AML-193 (cell line): ENCODE measurements at regions not wholly inside any gene's neighbourhood (a gene's known extent, or its start where the extent isn't known, plus 50 kb on each side); places are given as distances from the start of the nearest gene placed in this dataset.
A peak's percentile ranks its signal among the peaks of the same experiment; 100 is the strongest.
"Not testable (repeated sequence)": the region's sequence is repeated elsewhere in the genome, so short reads cannot be mapped to it uniquely, and the experiment has no call there.

Source experiments
- DNase-seq, 2 experiments: peaks; one replicate each; lab custom pipeline; 2025; lab: John Stamatoyannopoulos, UW

DNA sequence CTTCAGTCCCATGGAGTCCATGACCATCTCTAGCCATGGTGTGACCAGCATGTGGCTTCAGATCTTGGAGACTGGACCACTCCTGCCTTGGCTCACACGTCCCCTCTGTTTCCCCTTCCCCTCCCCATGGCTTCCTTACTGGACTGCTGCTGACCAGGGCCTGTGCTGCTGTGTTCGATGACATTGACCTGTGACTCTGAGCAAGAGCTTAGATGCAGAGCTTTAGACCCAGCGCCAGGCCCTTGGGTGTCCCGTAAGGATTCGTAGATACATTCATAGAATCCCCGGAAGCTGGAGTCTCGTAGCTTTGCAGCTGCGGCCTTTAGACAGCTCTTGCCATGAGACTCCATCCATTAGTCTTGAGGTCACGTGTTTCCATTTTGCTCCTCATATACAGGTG, 96.3 kb downstream of the NPIPB11 start:
- DNase-seq: not testable (repeated sequence)

DNA sequence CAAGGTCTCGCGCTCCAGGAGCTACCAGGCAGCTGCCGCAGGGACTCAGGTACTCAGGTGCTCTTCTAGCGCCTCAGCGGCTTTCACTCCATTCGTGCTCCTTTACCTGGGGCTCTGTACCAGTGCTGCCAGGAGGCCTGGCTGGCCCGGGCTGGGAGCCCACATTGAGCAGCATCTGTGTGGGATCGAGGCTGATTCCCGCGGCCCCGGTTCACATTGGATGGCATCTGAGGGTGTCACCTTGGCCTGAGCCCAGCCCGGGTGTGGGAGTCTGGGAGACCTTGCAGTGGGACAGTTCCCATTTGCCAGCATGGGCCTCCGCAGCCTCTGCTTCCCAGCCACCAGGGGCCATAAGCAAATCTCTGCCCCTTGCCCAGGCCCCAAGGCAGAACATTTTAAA, 96.9 kb downstream of the NPIPB11 start:
- DNase-seq: not testable (repeated sequence)

DNA sequence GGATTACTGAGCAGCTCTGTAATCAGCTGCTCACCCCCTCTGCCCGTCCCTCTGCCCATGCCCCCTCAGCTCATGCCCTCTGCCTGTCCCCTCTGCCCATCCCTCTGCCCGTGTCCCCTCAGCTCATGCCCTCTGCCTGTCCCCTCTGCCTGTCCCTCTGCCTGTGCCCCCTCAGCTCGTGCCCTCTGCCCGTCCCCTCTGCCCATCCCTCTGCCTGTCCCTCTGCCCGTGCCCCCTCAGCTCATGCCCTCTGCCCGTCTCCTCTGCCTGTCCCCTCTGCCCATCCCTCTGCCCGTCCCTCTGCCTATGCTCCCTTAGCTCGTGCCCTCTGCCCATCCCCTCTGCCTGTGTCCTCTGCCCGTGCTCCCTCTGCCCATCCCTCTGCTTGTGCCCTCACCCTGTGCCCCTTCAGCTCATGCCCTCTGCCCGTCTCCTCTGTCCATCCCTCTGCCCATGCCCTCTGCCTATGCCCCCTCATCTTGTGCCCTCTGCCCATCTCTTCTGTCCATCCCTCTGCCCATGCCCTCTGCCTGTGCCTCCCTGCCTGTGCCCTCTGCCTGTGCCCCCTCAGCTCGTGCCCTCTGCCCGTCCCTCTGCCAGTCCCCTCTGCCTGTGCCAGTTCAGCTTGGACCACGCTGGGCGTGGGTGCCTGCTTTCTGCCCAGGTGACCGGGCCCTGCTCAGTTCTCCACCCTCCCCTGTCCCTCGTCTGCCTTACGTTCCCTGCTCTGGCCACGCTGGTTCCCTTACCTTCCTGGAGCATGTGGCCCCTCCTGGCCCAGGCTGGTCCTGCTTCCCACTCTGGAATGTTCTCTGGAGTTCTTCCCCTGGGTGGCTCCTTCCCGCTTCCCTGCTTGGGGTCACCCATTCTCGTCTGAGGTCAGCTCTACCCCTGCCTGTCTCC, 97.6 kb downstream of the NPIPB11 start:
- DNase-seq: no peak

DNA sequence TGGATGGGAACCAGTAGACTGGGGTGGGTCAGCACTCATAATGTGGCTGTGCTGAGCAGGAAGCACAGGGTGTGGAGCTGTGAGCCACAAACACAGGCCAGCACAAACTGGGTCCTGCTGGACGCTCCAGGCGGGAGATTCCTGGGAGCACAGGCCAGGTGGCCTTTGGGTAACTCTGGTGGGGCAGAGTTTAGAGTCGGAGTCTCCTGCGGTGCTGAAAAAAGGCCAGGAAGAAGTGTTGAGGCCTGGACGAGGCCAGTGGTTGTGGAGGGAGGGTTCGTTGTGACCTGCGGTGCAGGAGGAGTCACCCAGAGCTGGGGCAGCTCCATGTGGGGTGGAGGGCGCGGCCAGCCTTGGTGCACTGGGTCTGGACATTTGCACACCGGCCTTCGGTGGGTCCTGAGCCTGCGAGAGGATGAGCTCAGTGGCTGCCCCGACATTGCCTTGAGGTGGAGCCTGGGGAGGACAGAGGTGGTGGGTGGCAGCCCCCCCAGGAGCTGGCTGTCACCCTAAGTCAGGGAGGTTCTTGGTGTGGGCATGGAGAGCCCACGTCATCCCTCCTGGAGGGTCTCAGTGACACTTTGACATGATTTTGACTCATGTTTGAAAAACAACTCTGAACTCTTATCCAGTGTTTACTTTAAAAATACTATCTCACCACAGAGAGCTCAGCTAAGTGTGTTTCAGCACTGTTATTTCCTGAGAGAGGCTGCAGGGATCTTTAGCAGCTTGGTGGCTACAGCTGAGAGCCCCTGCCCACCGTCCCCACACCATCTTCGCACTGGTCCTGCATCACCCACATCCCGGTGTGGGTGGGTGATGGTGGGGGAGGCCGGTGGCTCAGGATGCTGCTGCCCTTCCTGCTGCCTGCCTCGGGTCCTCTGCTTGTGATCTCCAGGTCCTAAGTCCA, 98.7 kb downstream of the NPIPB11 start:
- no peak for DNase-seq

DNA sequence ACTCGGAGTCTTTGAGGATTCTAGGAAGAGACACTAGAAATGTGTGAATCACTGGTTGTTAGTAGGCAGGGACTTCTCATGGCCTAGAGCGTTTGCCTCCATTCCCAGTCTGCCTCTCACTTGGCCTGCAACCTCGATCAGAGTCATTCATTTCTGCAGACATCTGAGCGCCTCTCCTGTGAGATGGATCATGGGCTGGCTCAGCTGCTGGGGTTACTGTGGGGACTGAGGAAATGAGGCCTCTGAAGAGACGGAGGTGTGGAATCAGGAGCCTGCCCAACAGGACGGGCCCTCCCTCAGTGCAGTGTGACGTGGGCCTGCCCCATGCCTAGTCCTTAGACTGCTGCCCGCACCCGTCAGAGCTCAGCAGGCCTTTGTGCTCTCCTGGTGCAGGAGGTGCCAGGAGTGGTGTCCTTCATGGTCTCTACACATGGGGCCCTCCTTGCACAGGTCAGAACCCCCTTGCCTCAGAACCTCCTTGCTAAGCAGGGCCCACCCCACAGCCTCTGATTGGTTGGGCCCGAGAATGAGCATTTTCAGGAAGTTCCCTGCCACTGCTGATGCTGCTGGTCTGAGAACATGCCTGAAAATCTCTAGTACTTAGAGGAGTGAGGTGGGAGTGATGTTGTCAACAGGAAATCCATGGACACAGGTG, 99.4 kb downstream of the NPIPB11 start:
- DNase-seq: no peak

DNA sequence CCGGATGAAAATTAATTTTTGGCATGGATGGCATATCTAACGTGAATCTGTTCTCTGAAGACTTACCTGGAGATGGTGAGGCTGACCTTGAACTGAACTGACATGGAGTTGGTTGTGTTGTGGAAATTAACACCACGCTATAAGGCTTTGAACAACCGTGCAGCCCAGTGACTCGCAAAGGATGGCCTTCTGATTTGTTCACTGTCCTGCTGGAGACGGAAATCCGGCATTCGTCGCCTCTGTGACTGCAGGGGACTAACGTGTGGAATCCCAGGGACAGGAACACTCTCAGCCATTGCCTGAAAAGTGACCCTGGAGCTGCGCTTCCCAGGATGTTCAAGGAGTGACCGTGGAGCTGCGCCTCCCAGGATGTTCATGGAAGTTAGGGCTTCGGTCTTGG, 100.3 kb downstream of the NPIPB11 start:
- no peak for DNase-seq

DNA sequence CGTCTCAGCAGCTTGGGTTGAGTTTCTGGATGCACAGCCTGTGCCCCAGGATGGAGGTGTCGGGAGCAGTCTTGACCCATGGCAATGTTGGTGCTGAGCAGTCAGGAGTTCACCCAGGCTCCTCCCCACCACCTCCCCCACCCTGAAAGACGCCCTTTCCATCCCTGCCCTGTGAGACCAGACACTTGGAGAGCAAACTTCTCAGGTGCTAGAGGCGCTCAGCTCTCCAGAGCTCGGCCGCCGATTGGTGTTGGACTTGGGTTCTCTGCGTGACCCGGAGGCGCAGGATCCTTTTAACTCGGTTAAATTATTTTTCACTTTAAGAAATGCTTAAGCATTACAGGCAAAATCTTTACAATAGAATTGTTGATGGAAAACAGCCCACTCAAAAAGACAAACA, 101.5 kb downstream of the NPIPB11 start:
- DNase-seq: not testable (repeated sequence)

DNA sequence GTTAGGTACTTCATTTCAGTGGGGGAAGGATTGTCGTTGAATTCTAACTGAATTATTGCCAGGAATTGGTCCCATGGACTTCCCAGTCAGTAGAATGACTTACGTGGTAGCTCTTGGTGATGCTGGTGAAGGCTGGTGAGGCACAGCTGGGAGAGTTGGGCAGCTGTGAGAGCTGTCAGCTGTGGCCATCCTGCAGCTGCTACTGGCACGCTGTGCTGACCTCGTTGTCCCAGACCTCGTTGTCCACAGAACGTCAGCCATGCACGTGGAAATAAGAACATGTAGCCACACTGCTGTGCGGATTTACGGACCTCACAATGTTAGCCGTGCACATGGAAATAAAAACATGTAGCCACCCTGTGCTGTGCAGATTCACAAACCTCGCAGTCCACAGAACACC, 102.3 kb downstream of the NPIPB11 start:
- no peak for DNase-seq

DNA sequence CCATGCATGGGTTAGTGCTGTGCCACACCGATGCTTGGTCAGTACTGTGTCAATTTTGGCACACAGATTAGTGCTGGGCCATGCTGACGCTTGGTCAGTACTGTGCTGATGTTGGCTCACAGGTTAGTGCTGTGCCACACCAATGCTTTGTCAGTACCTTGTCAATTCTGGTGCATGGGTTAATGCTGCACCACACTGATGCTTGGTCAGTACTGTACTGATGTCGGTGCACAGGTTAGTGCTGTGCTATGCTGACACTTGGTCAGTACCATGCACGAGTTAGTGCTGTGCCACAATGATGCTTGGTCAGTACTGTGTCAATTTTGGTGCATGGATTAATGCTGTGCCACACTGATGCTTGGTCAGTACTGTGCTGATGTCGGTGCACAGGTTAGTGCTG, 103.0 kb downstream of the NPIPB11 start:
- no peak for DNase-seq

DNA sequence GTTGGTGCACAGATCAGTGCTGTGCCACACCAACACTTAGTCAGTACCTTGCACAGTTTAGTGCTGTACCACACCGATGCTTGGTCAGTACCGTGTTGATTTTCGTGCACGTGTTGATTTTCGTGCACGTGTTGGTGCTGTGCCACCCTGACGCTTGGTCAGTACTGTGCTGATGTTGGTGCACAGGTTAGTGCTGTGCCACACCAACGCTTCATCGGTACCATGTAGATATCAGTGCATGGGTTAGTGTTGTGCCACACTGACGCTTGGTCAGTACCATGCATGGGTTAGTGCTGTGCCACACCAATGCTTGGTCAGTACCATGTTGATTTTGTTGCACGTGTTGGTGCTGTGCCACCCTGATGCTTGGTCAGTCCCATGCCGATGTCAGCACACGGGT, 103.5 kb downstream of the NPIPB11 start:
- DNase-seq: no peak

DNA sequence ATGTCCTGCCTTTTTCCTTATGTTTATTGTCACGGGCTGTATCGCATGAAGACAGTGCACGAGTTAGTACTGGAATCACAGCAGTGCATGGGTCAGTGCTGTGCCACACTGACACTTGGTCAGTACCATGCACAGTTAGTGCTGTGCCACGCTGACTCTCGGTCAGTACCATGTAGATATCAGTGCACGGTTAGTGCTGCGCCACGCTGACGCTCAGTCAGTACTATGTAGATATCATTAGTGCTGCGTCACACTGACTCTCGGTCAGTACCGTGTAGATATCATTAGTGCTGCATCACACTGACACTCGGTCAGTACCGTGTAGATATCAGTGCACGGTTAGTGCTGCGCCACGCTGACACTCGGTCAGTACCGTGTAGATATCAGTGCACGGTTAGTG, 104.1 kb downstream of the NPIPB11 start:
- DNase-seq: not testable (repeated sequence)

DNA sequence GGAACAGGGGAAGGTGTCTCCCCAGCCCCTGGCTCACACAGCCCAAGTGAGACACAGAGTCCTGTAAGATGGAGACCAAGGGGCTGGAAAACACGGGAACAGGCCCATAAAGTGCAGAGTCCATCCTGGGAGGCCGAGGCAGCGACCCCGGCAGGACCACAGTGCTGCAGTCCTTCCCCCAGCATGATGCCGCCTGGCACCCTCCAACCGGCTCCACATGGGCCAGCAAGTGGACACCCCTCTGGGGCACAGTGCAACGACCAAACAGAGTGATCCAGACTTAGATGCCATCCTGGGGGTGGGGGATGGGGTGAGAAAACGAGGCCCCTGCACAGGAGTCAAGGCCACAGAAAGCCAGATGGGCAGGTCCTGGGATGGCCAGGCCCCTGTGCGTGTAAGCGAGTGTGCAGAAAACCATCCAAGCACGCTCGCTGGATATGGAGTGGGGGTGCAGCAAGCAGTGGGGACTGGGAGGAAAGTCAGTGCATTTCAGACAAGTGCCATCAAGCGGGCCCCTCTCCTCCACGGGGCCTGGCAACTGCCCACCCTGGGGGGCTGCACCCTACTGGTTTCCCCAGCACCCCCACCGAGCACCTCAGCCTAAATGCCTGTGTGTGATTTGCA, 104.7 kb downstream of the NPIPB11 start:
- DNase-seq: not testable (repeated sequence)

DNA sequence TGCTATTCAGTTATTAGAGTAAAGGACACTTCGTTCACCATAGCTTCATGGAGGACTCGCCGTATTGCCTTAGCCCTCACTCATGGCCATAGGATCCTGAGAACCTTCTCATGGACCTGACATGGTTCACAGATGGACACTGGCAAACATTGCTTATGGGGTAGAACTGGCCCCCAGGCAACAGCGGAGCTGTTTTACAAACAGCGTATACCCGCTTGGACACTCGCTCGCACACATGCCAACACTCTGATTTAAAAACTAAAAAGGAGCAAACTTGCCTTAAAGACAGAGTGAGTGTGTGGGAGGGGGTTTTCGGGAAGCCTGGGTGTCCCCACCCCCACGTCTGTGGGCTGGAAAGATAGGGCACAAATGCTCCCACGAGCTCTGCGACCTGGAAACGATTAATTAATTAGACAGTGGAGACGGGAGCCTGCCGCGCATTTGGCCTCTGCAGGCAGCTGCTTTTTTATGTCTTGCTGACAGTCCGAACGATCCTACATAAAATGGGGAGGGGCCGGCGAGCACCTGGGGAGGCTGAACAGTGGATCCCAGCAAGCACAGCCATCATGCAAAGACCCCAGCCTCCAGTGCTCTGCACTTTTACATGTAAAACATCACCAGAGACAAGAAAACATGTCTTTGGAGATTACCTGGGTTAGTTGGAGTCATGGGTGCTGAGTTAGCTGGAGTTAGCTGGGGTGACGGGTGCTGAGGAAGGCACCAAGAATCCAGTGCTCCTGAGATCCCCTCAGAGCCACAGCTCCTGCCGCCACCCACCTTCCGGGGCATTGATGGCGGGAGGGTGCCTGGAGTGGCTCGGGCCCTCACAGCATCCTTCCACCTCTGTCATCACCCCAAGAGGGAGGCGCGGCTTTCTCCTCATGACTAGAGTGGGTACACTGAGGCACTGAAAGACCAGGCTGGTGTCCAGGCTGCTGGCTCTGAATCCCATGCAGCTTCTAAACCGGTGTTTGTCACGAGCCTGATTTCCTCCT, 105.7 kb downstream of the NPIPB11 start:
- not testable (repeated sequence) for DNase-seq

DNA sequence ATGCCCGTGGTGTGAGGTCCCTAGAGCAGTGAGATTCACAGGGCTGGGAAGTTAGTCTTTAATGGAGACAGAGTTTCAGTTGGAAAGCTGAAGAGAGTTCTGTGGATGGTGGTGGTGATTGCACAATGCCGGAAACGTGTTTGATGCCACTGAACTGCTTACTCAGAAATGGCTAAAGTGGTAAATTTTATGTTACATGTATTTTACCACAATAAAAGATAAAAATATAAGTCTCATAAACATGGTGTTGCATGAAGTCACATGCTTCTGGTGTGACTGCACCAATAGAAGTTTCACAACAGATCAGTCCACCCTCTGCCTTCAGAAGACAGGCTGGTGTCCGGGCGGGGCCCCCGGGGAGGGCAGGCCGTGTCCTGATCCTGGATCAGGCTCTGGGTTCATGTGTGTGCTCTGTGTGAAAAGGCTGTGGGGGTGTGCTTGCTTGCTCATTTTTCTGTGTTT, 106.5 kb downstream of the NPIPB11 start:
- DNase-seq: peak; percentile 59 to 70

DNA sequence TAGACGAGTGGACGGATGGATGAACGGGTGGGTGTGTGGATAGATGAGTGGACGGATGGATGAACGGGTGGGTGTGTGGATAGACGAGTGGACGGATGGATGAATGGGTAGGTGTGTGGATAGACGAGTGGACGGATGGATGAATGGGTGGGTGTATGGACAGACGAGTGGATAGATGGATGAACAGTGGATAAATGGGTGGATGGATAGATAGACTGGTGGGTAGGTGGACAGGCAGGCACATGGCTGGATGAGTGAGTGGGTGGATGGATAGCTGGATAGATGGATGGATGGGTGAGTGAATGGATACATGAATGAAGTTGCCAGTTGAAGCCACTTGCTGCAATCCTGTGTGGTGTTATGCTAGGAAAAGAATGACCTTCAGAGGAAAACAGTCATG, 107.5 kb downstream of the NPIPB11 start:
- DNase-seq: not testable (repeated sequence)

DNA sequence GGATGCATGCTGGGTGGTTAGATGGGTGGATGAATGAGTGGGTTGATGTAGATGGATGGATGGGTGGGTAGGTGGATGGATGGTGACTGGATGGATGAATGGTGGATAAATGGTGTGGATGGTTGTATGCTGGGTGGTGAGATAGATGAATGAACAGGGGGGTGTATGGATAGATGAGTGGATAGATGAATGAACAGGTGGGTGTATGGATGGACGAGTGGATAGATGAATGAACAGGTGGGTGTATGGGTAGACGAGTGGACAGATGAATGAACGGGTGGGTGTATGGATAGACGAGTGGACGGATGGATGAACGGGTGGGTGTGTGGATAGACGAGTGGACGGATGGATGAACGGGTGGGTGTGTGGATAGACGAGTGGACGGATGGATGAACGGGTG, 108.2 kb downstream of the NPIPB11 start:
- DNase-seq: not testable (repeated sequence)

DNA sequence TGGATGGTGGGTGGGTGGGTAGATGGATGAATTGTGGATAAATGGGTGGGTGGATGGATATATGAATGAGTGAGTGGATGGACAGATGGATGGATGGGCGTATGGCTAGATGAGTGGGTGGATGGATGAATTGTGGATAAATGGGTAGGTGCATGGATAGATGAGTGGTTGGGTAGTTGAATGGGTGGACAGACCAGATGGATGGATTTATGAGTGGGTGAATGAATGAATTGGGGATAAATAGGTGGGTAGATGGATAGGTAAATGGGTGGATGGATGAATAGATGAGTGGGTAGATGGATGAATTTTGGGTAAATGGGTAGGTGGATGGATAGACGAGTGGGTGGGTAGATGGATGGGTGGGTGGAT, 108.7 kb downstream of the NPIPB11 start:
- not testable (repeated sequence) for DNase-seq

DNA sequence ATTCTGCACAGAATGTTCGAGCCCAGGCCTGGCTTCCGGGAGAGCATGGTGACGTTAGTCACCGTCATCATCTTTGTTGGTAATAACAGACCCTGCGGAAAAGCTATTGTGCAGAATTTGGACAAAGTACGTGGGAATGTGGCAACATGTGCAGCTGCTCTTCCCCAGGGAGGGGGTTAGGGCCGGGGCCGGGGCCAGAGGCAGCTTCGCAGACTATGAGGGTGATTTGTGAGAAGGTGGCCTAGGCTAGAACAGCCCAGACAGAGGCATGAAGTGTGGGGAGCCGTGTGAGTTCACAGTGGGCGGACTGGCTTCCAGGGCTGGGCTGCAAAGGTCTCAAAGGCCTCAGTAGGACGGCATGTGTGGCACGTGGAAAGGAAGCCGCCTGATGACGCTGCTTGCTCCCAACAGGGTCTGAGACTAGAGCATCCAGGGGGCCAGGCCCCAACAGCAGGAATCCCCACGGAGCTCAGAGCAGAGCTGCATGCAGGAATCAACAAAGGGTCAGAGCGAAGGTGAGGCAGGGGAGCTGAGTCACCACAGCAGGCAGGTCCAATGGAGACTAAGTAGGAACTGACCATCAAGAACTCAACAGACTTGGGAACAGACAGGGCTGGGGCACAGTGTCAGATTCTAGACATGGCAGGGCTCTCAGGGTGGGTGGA, 109.2 kb downstream of the NPIPB11 start:
- not testable (repeated sequence) for DNase-seq

DNA sequence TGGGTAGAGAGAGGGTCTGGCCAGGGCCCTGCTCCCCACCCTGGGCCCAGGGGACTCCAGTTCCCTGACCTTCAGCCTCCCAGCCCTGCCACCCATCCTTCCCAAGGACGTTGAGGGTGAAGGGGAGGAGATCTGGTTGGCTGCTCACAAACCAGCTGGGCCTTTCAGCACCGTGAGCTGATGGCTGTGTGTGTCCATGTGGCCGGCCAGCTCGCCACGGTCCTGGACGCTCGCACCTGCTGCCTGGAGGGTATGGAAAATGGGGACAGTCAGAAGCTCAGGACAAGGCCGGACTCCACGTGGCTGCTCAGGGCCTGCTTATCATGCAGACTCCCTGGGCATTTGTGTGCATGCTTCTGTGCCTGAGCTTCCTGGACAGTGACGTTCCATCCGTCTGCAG, 110.3 kb downstream of the NPIPB11 start:
- not testable (repeated sequence) for DNase-seq
